Breast epithelium (tissue), 3 donors: ENCODE measurements at regions not wholly inside any gene's neighbourhood (a gene's known extent, or its start where the extent isn't known, plus 50 kb on each side); places are given as distances from the start of the nearest gene placed in this dataset.

ENCODE experiments used
- POLR2A ChIP-seq: fragments of 450-650 bp; IDR thresholded peaks from one replicate; pipeline ENCODE4 v1.6.1; 2016; ENCODE audit warnings: antibody characterized with exemption, mild to moderate bottlenecking, moderate library complexity
- POLR2AphosphoS5 ChIP-seq, 3 donors: sonication (generic); formaldehyde crosslinking; IDR thresholded peaks; one replicate each; pipeline ENCODE4 v1.6.1; 2017; ENCODE audit warnings: antibody characterized with exemption in 3 of 3
- TF ChIP-seq, protein P1 (sequence below), 3 donors: fragments of 450-650 bp; IDR thresholded peaks; one replicate each; pipeline ENCODE4 v1.5.1; 2016 to 2017; ENCODE audit warnings: antibody characterized with exemption in 3 of 3, mild to moderate bottlenecking in 3 of 3, moderate library complexity in 3 of 3

DNA sequence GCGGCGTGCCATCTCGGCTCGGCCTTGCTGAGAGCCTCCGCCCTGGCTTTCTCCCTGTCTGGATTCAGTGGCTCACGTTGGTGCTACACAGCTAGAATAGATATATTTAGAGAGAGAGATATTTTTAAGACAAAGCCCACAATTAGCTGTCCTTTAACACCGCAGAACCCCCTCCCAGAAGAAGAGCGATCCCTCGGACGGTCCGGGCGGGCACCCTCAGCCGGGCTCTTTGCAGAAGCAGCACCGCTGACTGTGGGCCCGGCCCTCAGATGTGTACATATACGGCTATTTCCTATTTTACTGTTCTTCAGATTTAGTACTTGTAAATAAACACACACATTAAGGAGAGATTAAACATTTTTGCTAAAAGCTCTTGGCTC is 54.1 kb downstream of the PLXNA1 start:
- TF ChIP-seq, protein P1, sequence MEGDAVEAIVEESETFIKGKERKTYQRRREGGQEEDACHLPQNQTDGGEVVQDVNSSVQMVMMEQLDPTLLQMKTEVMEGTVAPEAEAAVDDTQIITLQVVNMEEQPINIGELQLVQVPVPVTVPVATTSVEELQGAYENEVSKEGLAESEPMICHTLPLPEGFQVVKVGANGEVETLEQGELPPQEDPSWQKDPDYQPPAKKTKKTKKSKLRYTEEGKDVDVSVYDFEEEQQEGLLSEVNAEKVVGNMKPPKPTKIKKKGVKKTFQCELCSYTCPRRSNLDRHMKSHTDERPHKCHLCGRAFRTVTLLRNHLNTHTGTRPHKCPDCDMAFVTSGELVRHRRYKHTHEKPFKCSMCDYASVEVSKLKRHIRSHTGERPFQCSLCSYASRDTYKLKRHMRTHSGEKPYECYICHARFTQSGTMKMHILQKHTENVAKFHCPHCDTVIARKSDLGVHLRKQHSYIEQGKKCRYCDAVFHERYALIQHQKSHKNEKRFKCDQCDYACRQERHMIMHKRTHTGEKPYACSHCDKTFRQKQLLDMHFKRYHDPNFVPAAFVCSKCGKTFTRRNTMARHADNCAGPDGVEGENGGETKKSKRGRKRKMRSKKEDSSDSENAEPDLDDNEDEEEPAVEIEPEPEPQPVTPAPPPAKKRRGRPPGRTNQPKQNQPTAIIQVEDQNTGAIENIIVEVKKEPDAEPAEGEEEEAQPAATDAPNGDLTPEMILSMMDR (IDR thresholded peaks at IDR 0.05) = no peak
- no peak for TF ChIP-seq POLR2A
- TF ChIP-seq POLR2AphosphoS5 (IDR thresholded peaks at IDR 0.05) = no peak
